Ascending aorta (tissue), 2 donors: ENCODE measurements at regions not wholly inside any gene's neighbourhood (a gene's known extent, or its start where the extent isn't known, plus 50 kb on each side); places are given as distances from the start of the nearest gene placed in this dataset.

Experiments used
- DNase-seq, 2 donors: peaks; one replicate each; pipeline ENCODE4 v3.0.0-alpha.2; 2019; ENCODE audit warnings: low spot score in 2 of 2
- H3K27ac ChIP-seq, 2 donors: fragments of 200-600 bp; sonication (generic); one replicate each; pipeline ENCODE4 v1.5.1; 2016 to 2017; ENCODE audit warnings: mild to moderate bottlenecking in 1 of 2
- H3K27me3 ChIP-seq: fragments of 200-600 bp; sonication (generic); one replicate; pipeline ENCODE4 v1.5.1; 2017
- H3K36me3 ChIP-seq, 2 donors: fragments of 200-600 bp; sonication (generic); one replicate each; pipeline ENCODE4 v1.5.1; 2016
- H3K4me1 ChIP-seq, 2 donors: fragments of 200-600 bp; sonication (generic); one replicate each; pipeline ENCODE4 v1.5.1; 2016 to 2017; ENCODE audit warnings: mild to moderate bottlenecking in 1 of 2
- H3K4me3 ChIP-seq, 2 donors: fragments of 200-600 bp; sonication (generic); one replicate each; pipeline ENCODE4 v1.5.1; 2016 to 2017; ENCODE audit warnings: mild to moderate bottlenecking in 1 of 2
- H3K9me3 ChIP-seq, 2 donors: fragments of 200-600 bp; sonication (generic); one replicate each; pipeline ENCODE4 v1.5.1; 2016
- CTCF ChIP-seq, 3 experiments: fragments of 200-600 bp in 2 of 3; fragments of 450-650 bp in 1 of 3; sonication (generic) in 2 of 3; IDR thresholded peaks; one replicate each; pipeline ENCODE4 v1.5.1; 2016 to 2019; ENCODE audit warnings: antibody characterized with exemption in 3 of 3, mild to moderate bottlenecking in 1 of 3, moderate library complexity in 1 of 3
- intact Hi-C: fragments of 100-400 bp; cut with DNase I; formaldehyde crosslinking; loops from one replicate; pipeline ENCODE4 v1.15.1; 2023

GRCh38 chr6:30832864-30833263 is 51.5 kb upstream of the DDR1 start:
- no peaks in the 10 kb centered on the region for H3K27me3 ChIP-seq
- no peaks in the 10 kb centered on the region for H3K9me3 ChIP-seq
- DNase-seq = no peak
- no peak overlapping the region for H3K27ac ChIP-seq
- peaks cover 3 to 23% of the 10 kb centered on the region in 2 donors for H3K4me1 ChIP-seq
- TF ChIP-seq CTCF (IDR thresholded peaks at IDR 0.05) = no peak
- H3K4me3 ChIP-seq = no peak overlapping the region
- no peaks in the 10 kb centered on the region for H3K36me3 ChIP-seq
- intact Hi-C loops = no loop called here

- H3K4me1 ChIP-seq = peaks cover 5 to 14% of the 10 kb centered on the region in 2 donors
- H3K27me3 ChIP-seq = no peaks in the 10 kb centered on the region
- no peak overlapping the region for H3K4me3 ChIP-seq
- H3K9me3 ChIP-seq = no peaks in the 10 kb centered on the region
- DNase-seq = no peak
- intact Hi-C loops = no loop called here
- no peak for TF ChIP-seq CTCF (IDR thresholded peaks at IDR 0.05)
- H3K36me3 ChIP-seq = no peaks in the 10 kb centered on the region
- H3K27ac ChIP-seq = no peak overlapping the region
Observed at GRCh38 chr6:30830438-30830837, 53.9 kb upstream of the DDR1 start.

GRCh38 chr6:30829639-30830255 is 54.6 kb upstream of the DDR1 start:
- Histone ChIP-seq H3K27me3 (no peaks in the 10 kb centered on the region), H3K4me1 (peaks cover 5 to 14% of the 10 kb centered on the region in 2 donors), H3K9me3 (no peaks in the 10 kb centered on the region), H3K27ac (no peak overlapping the region), H3K4me3 (no peak overlapping the region), H3K36me3 (no peaks in the 10 kb centered on the region)
- TF ChIP-seq CTCF (IDR thresholded peaks at IDR 0.05) = no peak
- no peak for DNase-seq
- intact Hi-C loops = loop anchor here (2.0 to 5.0 kb wide), 2 partner anchors 47 to 257 kb away; no protein-coding TSS in a partner anchor

GRCh38 chr6:30829033-30829432 is 55.3 kb upstream of the DDR1 start:
- no peak for DNase-seq
- Histone ChIP-seq H3K4me1 (peaks cover 5 to 14% of the 10 kb centered on the region in 2 donors), H3K27ac (peak overlapping the region; percentile 42 to 68), H3K27me3 (no peaks in the 10 kb centered on the region), H3K4me3 (no peak overlapping the region), H3K36me3 (no peaks in the 10 kb centered on the region), H3K9me3 (no peaks in the 10 kb centered on the region)
- no peak for TF ChIP-seq CTCF (IDR thresholded peaks at IDR 0.05)
- intact Hi-C loops = loop anchor here (2.0 to 5.0 kb wide), 2 partner anchors 47 to 258 kb away; no protein-coding TSS in a partner anchor

GRCh38 chr6:30828027-30828962 is 56.0 kb upstream of the DDR1 start:
- Histone ChIP-seq H3K27me3 (no peaks in the 10 kb centered on the region), H3K9me3 (no peaks in the 10 kb centered on the region), H3K4me3 (peak overlapping the region; percentile 13 to 20), H3K27ac (peak overlapping the region; percentile 64 to 68), H3K4me1 (peaks cover 5 to 14% of the 10 kb centered on the region in 2 donors), H3K36me3 (no peaks in the 10 kb centered on the region)
- TF ChIP-seq CTCF (IDR thresholded peaks at IDR 0.05) = peak; percentile 90 to 92 (median 91)
- intact Hi-C loops = loop anchor here (1.0 to 5.0 kb wide), 4 partner anchors 46 to 259 kb away; partner anchors contain the start of gene VARS2
- peak; percentile 68 to 94 for DNase-seq
